HG03571 (cell line): ENCODE measurements at regions not wholly inside any gene's neighbourhood (a gene's known extent, or its start where the extent isn't known, plus 50 kb on each side); places are given as distances from the start of the nearest gene placed in this dataset.
"Not testable (repeated sequence)": the region's sequence is repeated elsewhere in the genome, so short reads cannot be mapped to it uniquely, and the experiment has no call there.

ENCODE experiments used
- ATAC-seq: cut with Tn5 transposase; IDR thresholded peaks from one replicate; pipeline ENCODE4 v1.9.1; 2021; ENCODE audit not compliant: unreplicated experiment

GRCh38 chr4:189215574-189215973, 725.1 kb upstream of the FRG1 start:
- ATAC-seq = no peak

DNA sequence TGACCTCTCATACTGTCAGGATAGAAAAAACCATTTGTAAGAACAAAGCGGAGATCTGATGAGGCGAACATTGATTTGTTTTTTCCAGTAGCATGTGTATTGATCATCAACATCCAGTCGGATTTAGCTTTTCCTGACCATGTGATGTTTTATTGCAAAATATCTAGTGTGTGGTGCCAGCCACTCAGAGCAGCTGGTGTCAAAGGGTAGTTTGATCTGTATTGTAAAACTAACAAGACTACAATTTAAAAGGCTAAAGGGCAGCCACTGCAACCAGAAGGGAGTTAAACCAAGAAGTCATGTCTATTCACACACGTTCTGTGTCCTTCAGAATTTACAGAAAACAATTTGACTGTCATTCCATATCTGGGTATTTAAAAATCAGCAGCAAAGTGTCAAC, 719.0 kb upstream of the FRG1 start:
- no peak for ATAC-seq

DNA sequence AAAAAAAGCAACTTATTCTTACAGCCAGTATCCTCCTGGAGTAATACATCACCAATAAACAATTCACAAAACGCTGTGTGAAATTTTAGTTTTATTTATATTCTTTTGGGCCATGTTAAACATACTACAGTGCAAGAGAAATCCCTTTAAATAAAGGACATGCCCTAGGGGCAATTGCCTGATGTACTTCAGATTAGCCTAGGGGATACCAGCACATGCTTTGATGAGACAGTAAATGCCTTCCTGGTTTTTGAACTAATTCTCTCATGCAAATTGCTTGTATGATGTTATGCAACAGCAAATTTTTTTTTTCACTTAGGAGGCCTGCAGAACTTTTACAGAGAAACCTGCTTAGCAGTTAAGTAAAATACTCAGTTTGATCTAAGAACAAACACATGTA, 711.9 kb upstream of the FRG1 start:
- no peak for ATAC-seq

DNA sequence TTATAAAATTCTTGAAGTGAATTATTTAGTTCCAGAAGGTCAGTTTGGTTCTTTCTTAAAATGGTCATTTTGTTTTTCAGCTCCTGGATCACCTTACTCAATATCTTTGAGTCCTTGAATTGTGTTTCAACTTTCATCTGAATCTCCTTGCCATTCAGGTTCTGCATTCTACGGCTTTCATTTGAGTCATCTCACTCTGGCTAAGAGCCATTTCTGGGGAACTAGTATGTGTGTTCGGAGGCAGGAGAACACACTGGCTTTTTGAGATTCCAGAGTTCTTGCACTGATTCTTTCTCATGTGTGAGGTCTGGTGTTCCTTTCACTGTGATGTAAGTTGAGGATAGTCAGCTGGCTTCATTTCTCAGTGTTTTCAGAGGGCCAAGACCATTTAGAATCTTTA, 708.4 kb upstream of the FRG1 start:
- no peak for ATAC-seq

DNA sequence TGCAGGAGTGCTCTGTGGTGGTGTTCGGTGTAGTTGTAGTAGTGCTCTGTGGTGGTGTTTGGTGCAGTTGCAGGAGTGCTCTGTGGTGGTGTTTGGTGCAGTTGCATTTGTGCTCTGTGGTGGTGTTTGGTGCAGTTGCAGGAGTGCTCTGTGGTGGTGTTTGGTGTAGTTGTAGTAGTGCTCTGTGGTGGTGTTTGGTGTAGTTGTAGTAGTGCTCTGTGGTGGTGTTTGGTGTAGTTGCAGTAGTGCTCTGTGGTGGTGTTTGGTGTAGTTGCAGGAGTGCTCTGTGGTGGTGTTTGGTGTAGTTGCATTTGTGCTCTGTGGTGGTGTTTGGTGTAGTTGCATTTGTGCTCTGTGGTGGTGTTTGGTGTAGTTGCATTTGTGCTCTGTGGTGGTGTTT, 706.9 kb upstream of the FRG1 start:
- not testable (repeated sequence) for ATAC-seq

DNA sequence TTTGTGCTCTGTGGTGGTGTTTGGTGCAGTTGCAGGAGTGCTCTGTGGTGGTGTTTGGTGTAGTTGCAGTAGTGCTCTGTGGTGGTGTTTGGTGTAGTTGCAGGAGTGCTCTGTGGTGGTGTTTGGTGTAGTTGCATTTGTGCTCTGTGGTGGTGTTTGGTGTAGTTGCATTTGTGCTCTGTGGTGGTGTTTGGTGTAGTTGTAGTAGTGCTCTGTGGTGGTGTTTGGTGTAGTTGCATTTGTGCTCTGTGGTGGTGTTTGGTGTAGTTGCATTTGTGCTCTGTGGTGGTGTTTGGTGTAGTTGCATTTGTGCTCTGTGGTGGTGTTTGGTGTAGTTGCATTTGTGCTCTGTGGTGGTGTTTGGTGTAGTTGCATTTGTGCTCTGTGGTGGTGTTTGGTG, 705.7 kb upstream of the FRG1 start:
- not testable (repeated sequence) for ATAC-seq

- no peak for ATAC-seq
These were observed 705.1 kb upstream of the FRG1 start for GRCh38 chr4:189235599-189235998.

DNA sequence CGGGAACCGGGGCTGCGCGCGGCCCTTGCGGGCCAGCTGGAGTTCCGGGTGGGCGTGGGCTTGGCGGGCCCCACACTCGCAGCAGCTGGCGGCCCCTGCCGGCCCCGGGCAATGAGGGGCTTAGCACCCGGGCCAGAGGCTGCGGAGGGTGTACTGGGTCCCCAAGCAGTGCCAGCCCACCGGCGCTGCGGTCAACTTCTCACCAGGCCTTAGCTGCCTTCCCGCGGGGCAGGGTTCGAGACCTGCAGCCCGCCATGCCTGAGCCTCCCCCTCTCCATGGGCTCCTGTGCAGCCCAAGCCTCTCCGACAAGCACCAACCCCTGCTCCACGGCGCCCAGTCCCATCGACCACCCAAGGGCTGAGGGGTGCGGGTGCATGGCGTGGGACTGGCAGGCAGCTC, 704.4 kb upstream of the FRG1 start:
- not testable (repeated sequence) for ATAC-seq

DNA sequence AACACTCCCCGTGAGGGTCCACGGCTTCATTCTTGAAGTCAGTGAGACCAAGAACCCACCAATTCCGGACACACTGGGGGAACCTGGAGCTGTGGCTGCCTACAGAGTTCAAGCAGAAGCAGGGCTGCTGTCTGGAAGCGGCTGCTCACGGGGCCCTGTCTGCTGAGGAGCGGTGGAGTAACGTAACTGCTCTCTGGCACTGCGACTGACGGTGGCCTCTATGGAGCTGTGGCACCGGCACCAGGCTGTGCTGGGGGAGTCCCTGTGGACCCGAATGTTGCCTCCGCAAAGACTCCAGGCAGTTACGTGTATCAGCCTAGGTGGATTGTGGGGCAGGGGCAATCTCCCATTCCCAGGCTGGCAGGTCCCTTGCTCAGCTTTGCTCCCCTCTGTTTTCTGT, 703.3 kb upstream of the FRG1 start:
- no peak for ATAC-seq

- no peak for ATAC-seq
These were observed 685.0 kb upstream of the FRG1 start for GRCh38 chr4:189255636-189256035.

DNA sequence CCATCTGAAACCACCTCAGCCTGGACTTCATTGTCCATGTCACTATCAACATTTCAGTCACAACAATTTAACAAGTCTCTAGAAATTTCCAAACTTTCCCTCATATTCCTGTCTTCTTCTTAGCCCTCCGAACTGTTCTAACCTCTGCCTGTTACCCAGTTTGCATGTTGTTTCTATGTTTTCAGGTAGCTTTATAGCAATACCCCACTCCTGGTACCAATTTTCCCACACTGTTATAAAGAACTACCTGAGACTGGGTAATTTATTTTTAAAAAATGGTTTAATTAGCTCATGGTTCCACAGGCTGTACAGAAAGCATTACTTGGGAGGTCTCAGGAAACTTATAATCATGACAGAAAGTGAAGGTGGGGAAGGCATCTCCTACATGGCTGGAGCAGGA, 679.2 kb upstream of the FRG1 start:
- ATAC-seq = no peak

GRCh38 chr4:189265515-189265914, 675.2 kb upstream of the FRG1 start:
- no peak for ATAC-seq

GRCh38 chr4:189267312-189267965, 673.2 kb upstream of the FRG1 start:
- no peak for ATAC-seq

DNA sequence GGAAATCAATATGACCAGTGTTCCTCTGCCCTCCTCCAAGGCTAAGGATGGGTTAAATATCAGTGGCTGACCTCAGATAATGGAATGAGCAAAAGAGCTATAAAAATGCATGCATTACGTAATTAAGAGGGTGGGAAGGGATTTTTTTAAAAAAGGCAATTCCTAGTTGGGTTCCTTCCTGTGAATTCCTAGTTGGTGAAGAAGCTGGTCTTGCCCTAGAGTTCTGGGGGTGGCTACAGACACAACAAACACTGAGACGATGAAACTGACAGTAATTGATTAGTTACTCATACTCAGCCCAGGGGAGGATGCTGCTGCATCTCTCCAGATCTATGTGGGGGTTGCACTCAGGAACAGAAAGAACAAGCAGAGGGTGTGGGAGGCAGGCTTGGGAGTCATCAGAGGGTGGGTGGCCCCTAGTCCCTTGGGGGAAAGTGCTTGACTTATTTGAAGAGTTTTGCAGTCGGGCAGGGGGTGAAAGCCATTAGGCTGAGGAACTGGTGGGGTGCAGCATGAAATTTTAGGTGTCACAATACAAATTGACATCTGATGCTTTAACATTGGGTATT, 662.0 kb upstream of the FRG1 start:
- ATAC-seq = no peak

GRCh38 chr4:189279188-189279587, 661.5 kb upstream of the FRG1 start:
- no peak for ATAC-seq

- ATAC-seq = no peak
These were observed 655.3 kb upstream of the FRG1 start for GRCh38 chr4:189285377-189285776.

GRCh38 chr4:189291939-189292338, 648.7 kb upstream of the FRG1 start:
- ATAC-seq = no peak

- no peak for ATAC-seq
These were observed 647.2 kb upstream of the FRG1 start for GRCh38 chr4:189293459-189293858.

DNA sequence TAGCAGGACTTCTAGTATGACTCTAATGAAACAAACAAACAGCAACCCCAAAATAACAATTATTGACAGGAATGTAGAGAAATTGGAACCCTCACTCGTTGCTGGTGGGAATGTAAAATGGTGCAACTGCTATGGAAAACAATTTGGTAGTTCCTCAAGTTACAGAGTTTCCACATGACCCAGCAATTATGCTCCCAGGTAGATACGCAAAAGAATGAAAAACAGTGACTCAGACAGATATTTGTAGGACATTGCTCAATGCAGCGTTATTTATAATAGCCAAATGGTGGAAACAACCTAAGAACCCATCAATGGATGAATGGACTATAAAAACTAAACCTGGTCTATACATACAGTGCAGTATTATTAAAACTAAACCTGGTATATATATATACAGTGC, 646.1 kb upstream of the FRG1 start:
- ATAC-seq = no peak

- ATAC-seq = no peak
These were observed 641.0 kb upstream of the FRG1 start for GRCh38 chr4:189299706-189300105.

- no peak for ATAC-seq
These were observed 639.0 kb upstream of the FRG1 start for GRCh38 chr4:189301692-189302091.

DNA sequence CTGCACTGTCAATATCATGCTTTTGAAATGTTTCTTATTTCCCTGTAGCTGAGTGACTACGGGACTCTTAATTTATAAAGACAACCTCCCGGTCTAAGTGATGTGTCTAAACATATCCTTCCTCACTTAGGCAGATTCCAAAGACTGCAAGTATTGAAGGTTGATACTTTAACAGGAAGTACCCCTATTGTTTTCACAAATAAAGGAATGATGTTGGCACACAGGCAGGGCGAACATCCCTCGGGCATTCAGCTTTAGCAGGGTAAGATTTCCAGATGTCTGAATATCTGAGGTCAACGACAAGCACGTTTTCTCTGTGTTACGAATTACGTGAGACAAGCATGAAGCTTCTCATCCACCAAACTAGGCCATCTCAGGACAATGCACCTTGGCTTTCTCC, 638.0 kb upstream of the FRG1 start:
- ATAC-seq = no peak

DNA sequence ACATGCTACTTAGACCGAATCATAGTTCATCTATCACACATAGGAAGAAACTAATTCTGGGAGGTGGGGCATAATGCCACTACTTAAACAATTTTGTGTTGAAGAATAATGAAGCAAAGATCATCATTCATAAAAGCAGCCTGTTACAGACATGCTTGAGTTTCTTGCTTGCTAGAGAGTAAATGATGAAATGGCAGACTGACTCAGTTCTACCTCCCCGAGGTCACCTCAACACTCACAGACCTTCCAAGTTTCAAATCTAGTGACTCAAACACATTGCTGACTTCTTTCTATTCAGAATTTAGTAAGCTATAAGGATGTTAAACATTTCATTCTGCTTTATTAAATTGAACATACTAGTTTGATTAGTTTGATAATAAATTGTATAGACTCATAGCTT, 636.5 kb upstream of the FRG1 start:
- no peak for ATAC-seq
